T-helper 2 cell treated with Interferon-gamma antibody and Interleukin-4, amounts not matched to agents 5 μg/mL and 100 μg/mL, for 36 hours (primary cell): ENCODE measurements at regions not wholly inside any gene's neighbourhood (a gene's known extent, or its start where the extent isn't known, plus 50 kb on each side); places are given as distances from the start of the nearest gene placed in this dataset.

Source experiments
- DNase-seq: peaks from one replicate; pipeline ENCODE4 v3.0.0; 2021; ENCODE audit warnings: low spot score
- H3K27ac Mint-ChIP-seq: one replicate; pipeline ENCODE4 v1.8.0; 2021; ENCODE audit warnings: mild to moderate bottlenecking, mixed read lengths
- H3K27me3 Mint-ChIP-seq: one replicate; pipeline ENCODE4 v1.8.0; 2021; ENCODE audit warnings: low read depth, mixed read lengths
- H3K36me3 Mint-ChIP-seq: one replicate; pipeline ENCODE4 v1.8.0; 2021; ENCODE audit warnings: low read depth, mixed read lengths
- H3K4me1 Mint-ChIP-seq: one replicate; pipeline ENCODE4 v1.8.0; 2021; ENCODE audit warnings: low read depth, mixed read lengths
- H3K4me3 Mint-ChIP-seq: one replicate; pipeline ENCODE4 v1.8.0; 2022; ENCODE audit warnings: mild to moderate bottlenecking, moderate library complexity, mixed read lengths
- H3K9me3 Mint-ChIP-seq: one replicate; pipeline ENCODE4 v1.8.0; 2021; ENCODE audit warnings: mixed read lengths

DNA sequence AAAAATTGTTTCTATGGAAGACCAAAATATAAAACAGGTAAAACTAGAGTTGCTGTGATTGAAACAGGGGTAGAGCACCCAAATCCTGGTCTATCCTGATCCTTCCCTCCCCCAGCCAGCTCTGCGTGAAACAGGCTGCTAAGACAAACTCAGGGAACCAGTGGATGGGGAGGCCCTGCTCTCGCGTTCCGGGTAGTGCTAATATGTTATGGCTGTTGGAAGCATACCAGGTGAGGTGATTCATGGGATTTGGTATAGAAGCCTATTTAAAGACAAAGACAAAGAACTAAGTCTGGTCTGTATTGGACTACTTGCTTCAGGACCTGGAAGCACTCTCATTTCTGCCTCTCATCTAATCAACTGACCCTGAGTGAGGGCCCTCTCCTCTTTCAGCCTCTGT, 63.0 kb upstream of the CCBE1 start:
- Mint-ChIP-seq H3K36me3 (no peaks in the 10 kb centered on the region), H3K9me3 (no peaks in the 10 kb centered on the region), H3K27ac (no peak overlapping the region), H3K4me3 (no peak overlapping the region), H3K27me3 (peaks cover 3% of the 10 kb centered on the region), H3K4me1 (no peaks in the 10 kb centered on the region)
- no peak for DNase-seq

DNA sequence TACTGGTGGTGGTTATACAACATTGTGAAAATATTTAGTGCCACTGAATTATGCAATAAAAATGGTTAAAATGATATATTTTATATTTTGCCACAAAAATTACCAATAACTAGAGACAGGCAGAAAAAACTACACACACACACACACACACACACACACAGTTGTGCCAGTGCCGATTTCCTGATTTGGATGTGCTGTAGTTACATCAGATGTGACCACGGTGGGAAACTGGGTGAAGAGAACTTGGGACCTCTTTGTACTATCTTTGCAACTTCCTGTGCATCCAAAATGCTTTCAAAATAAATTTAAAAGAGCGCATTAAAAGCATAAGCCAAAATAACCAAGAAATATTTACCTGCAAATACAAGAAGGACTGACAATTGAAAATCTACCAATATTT, 61.6 kb upstream of the CCBE1 start:
- no peaks in the 10 kb centered on the region for H3K4me1 Mint-ChIP-seq
- H3K27ac Mint-ChIP-seq: no peak overlapping the region
- no peaks in the 10 kb centered on the region for H3K36me3 Mint-ChIP-seq
- no peak overlapping the region for H3K4me3 Mint-ChIP-seq
- DNase-seq: no peak
- H3K9me3 Mint-ChIP-seq: no peaks in the 10 kb centered on the region
- peaks cover 3% of the 10 kb centered on the region for H3K27me3 Mint-ChIP-seq

DNA sequence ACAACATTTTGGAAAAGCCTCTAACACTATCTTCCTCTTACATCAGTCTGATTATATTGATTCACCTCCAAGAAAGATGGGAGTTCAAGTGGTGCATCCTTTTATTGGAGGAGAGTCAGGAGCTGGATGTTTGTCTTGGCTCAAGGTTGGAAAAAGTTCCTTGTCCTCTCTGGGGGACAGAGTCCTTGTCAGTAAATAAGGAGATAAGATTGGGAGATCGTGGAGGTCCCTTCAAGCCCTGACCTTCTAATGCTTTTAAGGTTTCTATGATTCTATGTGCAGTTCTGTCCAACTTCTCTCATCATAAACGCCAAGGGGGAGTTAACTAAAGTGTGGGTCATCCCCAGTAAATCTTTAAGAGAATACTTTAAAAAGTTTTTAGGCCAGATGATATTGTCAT, 60.9 kb upstream of the CCBE1 start:
- peaks cover 3% of the 10 kb centered on the region for H3K27me3 Mint-ChIP-seq
- H3K27ac Mint-ChIP-seq: no peak overlapping the region
- no peak for DNase-seq
- no peaks in the 10 kb centered on the region for H3K9me3 Mint-ChIP-seq
- H3K36me3 Mint-ChIP-seq: no peaks in the 10 kb centered on the region
- no peak overlapping the region for H3K4me3 Mint-ChIP-seq
- H3K4me1 Mint-ChIP-seq: no peaks in the 10 kb centered on the region

DNA sequence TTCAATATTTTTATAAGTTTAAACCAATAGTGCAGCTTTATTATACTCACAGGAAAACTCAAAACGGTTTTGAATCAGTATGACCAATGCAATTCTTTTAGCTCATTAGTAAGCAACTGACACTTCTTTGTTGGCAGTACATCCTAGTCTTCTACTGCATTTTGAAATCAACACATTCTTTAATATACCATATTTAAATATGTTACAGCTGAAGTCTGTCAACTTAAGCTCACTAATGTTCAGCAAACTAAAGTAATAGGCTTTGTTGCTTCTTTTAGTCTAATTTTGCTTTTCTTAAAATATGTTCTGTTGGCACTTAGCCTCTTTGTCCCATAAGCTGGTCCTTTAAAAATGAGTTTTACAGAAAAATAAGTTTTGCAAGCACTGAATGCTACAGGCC, 55.4 kb upstream of the CCBE1 start:
- no peak for DNase-seq
- H3K36me3 Mint-ChIP-seq: no peaks in the 10 kb centered on the region
- no peaks in the 10 kb centered on the region for H3K27me3 Mint-ChIP-seq
- H3K9me3 Mint-ChIP-seq: no peaks in the 10 kb centered on the region
- no peaks in the 10 kb centered on the region for H3K4me1 Mint-ChIP-seq
- no peak overlapping the region for H3K4me3 Mint-ChIP-seq
- no peak overlapping the region for H3K27ac Mint-ChIP-seq

- Mint-ChIP-seq H3K27ac (no peak overlapping the region), H3K27me3 (peaks cover 5% of the 10 kb centered on the region), H3K36me3 (no peaks in the 10 kb centered on the region), H3K4me3 (no peak overlapping the region), H3K9me3 (no peaks in the 10 kb centered on the region), H3K4me1 (no peaks in the 10 kb centered on the region)
- no peak for DNase-seq
These were observed 54.0 kb upstream of the CCBE1 start for GRCh38 chr18:59751186-59751585.

DNA sequence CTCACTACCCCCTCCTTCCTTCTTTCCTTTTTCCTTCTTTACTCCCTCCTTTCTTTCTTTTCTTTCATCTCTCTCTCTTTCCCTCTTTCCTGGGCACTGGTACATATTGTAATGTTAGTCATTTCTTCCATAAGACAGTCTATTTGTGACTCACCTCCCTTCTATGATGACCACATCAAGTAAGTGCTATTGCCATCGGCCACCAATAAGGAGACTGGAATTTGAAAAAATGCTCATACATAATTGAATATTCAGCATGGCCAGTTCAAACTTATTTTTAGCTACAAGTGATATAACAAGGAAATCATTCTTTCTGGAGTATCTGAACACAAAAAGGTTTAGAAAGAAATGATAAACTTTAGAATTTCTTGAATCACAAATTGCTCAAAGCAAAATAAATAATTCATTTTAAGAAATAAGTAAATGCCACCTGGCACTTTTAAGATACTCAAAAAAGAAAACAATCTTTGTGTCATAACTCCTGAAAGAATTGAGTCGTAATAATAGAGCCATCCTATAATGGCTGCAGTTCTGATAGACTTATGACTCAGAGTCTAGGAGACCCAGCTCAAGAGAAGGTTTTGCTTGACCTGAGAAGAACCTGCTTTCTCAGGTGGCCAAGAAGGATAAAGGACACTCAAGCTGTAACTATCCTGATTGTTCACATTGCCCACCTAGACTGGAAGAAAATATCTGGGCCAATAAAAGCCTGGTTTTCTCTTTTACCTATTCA, 51.6 kb upstream of the CCBE1 start:
- Mint-ChIP-seq H3K9me3 (no peaks in the 10 kb centered on the region), H3K27me3 (peaks cover 5% of the 10 kb centered on the region), H3K4me1 (no peaks in the 10 kb centered on the region), H3K36me3 (no peaks in the 10 kb centered on the region), H3K4me3 (no peak overlapping the region), H3K27ac (no peak overlapping the region)
- DNase-seq: no peak
